DOHH2 (cell line): ENCODE measurements at regions not wholly inside any gene's neighbourhood (a gene's known extent, or its start where the extent isn't known, plus 50 kb on each side); places are given as distances from the start of the nearest gene placed in this dataset.

Source experiments
- H3F3A ChIP-seq: fragments of 200-600 bp; sonication (generic), shearing (Covaris generic); 2 replicates; pipeline ENCODE4 v1.6.0; 2016; ENCODE audit warnings: antibody characterized with exemption, mild to moderate bottlenecking; ENCODE audit not compliant: control insufficient read depth, insufficient read depth
- H3K27ac ChIP-seq: fragments of 200-600 bp; sonication (generic); 2 replicates; pipeline ENCODE4 v1.5.1; 2014; ENCODE audit warnings: low read depth, mild to moderate bottlenecking, low read length, moderate library complexity
- H3K27me3 ChIP-seq: fragments of 200-600 bp; sonication (generic); 2 replicates; pipeline ENCODE4 v1.6.1; 2014; ENCODE audit warnings: mild to moderate bottlenecking, low read length, mixed read lengths; ENCODE audit not compliant: control insufficient read depth
- H3K36me3 ChIP-seq: fragments of 200-600 bp; sonication (generic); 2 replicates; pipeline ENCODE4 v1.6.1; 2014; ENCODE audit warnings: mild to moderate bottlenecking, low read length, moderate library complexity, mixed read lengths; ENCODE audit not compliant: control insufficient read depth
- H3K4me1 ChIP-seq: fragments of 200-600 bp; sonication (generic); 2 replicates; pipeline ENCODE4 v1.6.1; 2014; ENCODE audit warnings: mild to moderate bottlenecking, low read length, mixed read lengths; ENCODE audit not compliant: control insufficient read depth
- H3K4me2 ChIP-seq: fragments of 200-600 bp; sonication (generic); 2 replicates; pipeline ENCODE4 v1.6.0; 2014; ENCODE audit warnings: mild to moderate bottlenecking, low read length, moderate library complexity
- H3K4me3 ChIP-seq: fragments of 200-600 bp; sonication (generic); 2 replicates; pipeline ENCODE4 v1.5.1; 2014; ENCODE audit warnings: mild to moderate bottlenecking, low read length, mixed read lengths
- H3K79me2 ChIP-seq: fragments of 200-600 bp; sonication (generic); 2 replicates; pipeline ENCODE4 v1.6.1; 2014; ENCODE audit warnings: mild to moderate bottlenecking, low read length, mixed read lengths; ENCODE audit not compliant: control insufficient read depth
- H3K9me2 ChIP-seq: fragments of 200-600 bp; sonication (generic); replicated peaks from 2 replicates; pipeline ENCODE4 v1.6.1; 2014; ENCODE audit warnings: mild to moderate bottlenecking, low read length, mixed read lengths; ENCODE audit not compliant: control insufficient read depth
- H3K9me3 ChIP-seq: fragments of 200-600 bp; sonication (generic); 2 replicates; pipeline ENCODE4 v1.6.1; 2014; ENCODE audit warnings: antibody characterized with exemption, low read length, mixed read lengths; ENCODE audit not compliant: control insufficient read depth, insufficient read depth
- H4K20me1 ChIP-seq: fragments of 200-600 bp; sonication (generic); 2 replicates; pipeline ENCODE4 v1.6.0; 2014; ENCODE audit warnings: low read depth, mild to moderate bottlenecking, antibody characterized with exemption, low read length, moderate library complexity; ENCODE audit not compliant: control insufficient read depth, insufficient read depth
- EZH2phosphoT487 ChIP-seq: fragments of 200-600 bp; sonication (generic); IDR thresholded peaks from 2 replicates; pipeline ENCODE4 v1.6.1; 2017; ENCODE audit warnings: borderline replicate concordance, mild to moderate bottlenecking, antibody characterized with exemption, low read length, moderate library complexity, mixed read lengths
- TF ChIP-seq, protein P1 (sequence below): fragments of 200-600 bp; sonication (generic); IDR thresholded peaks from one replicate; pipeline ENCODE4 v1.5.1; 2014; ENCODE audit warnings: antibody characterized with exemption, mild to moderate bottlenecking, low read depth, low read length; ENCODE audit not compliant: poor library complexity, severe bottlenecking

DNA sequence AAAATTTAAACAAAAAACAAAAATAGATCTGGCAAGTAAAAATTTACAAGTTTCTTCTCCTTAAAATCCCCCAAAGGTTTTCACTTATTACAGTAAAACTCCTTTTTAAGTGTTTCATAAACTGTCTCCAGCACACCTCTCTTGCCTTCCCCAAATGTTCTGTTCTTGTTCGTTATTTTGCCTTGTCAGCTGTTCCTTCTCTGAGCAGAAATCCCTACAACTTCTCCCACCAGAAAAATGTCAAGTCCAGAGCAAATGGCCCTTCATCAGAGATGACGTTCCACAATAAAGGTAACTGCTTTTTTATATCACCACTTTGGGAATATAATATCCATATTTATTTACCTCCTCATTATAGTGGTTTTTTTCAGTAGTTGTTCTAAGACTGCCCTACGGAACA, 432.1 kb downstream of the ADAM29 start:
- H3K27ac ChIP-seq: no peak overlapping the region
- H3K27me3 ChIP-seq: no peaks in the 10 kb centered on the region
- no peak overlapping the region for H3K4me3 ChIP-seq
- H3K36me3 ChIP-seq: no peaks in the 10 kb centered on the region
- no peaks in the 10 kb centered on the region for H3K79me2 ChIP-seq
- H4K20me1 ChIP-seq: no peaks in the 10 kb centered on the region
- no peaks in the 10 kb centered on the region for H3K4me1 ChIP-seq
- no peaks in the 10 kb centered on the region for H3F3A ChIP-seq
- H3K9me3 ChIP-seq: no peaks in the 10 kb centered on the region
- H3K4me2 ChIP-seq: no peak overlapping the region
- no peaks in the 10 kb centered on the region for H3K9me2 ChIP-seq
- no peak for TF ChIP-seq EZH2phosphoT487
- TF ChIP-seq, protein P1, sequence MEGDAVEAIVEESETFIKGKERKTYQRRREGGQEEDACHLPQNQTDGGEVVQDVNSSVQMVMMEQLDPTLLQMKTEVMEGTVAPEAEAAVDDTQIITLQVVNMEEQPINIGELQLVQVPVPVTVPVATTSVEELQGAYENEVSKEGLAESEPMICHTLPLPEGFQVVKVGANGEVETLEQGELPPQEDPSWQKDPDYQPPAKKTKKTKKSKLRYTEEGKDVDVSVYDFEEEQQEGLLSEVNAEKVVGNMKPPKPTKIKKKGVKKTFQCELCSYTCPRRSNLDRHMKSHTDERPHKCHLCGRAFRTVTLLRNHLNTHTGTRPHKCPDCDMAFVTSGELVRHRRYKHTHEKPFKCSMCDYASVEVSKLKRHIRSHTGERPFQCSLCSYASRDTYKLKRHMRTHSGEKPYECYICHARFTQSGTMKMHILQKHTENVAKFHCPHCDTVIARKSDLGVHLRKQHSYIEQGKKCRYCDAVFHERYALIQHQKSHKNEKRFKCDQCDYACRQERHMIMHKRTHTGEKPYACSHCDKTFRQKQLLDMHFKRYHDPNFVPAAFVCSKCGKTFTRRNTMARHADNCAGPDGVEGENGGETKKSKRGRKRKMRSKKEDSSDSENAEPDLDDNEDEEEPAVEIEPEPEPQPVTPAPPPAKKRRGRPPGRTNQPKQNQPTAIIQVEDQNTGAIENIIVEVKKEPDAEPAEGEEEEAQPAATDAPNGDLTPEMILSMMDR: no peak

DNA sequence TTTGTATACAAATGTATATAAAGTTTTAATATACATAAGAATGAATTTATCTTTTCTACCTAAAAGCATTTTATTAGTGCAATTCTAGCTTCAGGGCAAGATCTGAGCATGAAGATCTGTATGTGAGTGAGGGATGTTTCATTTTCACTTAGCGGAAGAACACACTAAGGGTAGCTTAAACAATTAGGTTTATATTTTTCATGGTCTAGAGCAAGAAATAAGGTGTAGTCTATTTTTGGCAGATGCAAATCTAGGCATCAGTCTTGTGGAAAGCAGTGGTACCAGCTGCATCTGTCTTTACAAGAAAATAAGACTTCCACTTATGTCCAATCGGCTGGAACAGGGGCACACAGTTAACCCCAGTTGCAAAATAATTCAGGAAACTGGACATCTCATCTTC, 433.3 kb downstream of the ADAM29 start:
- TF ChIP-seq, protein P1: no peak
- no peak for TF ChIP-seq EZH2phosphoT487
- Histone ChIP-seq H3K4me3 (no peak overlapping the region), H3F3A (no peaks in the 10 kb centered on the region), H3K27ac (no peak overlapping the region), H3K4me2 (no peak overlapping the region), H3K4me1 (no peaks in the 10 kb centered on the region), H3K9me3 (no peaks in the 10 kb centered on the region), H3K79me2 (no peaks in the 10 kb centered on the region), H3K27me3 (no peaks in the 10 kb centered on the region), H3K36me3 (no peaks in the 10 kb centered on the region), H4K20me1 (no peaks in the 10 kb centered on the region), H3K9me2 (no peaks in the 10 kb centered on the region)

DNA sequence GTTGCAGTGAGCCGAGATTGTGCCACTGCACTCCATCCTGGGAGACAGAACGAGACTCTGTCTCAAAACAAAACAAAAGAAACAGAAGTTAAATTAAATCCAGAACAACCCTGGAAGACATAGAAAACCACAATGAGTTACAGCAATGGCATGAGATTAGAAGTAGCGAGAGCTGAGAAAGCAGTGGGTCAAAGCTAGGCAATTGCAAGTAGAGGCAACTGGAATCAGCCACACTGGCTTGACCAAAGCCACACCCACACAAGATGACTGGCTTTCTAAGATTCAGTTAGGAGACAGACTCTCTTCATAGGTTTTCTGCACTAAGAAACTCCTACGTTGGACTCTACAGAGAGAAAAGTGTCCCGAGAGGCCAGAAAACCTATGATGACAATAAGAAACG, 443.0 kb downstream of the GPM6A start:
- no peak for TF ChIP-seq EZH2phosphoT487
- TF ChIP-seq, protein P1: no peak
- H3K9me2 ChIP-seq: no peaks in the 10 kb centered on the region
- no peak overlapping the region for H3K4me2 ChIP-seq

DNA sequence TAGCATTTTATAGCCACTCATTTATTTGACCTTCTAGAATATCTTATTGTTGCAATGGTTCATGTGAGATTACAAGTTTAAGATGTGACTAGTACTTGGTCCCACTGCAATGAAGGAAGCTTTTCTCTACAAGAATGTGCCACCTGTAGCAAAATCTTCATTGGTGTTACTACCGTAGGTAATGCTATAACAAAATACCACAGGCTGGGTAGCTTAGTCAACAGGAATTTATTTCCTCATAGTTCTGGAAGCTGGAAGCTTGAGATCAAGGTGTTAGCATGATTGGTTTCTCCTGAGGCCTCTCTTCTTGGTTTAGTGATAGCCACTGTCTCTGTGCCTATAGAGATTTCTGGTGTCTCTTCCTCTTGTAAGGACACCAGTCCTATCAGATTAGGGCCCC, 441.0 kb downstream of the GPM6A start:
- no peak overlapping the region for H3K27ac ChIP-seq
- no peaks in the 10 kb centered on the region for H3K79me2 ChIP-seq
- H4K20me1 ChIP-seq: no peaks in the 10 kb centered on the region
- H3K4me3 ChIP-seq: no peak overlapping the region
- H3K27me3 ChIP-seq: no peaks in the 10 kb centered on the region
- no peaks in the 10 kb centered on the region for H3K9me3 ChIP-seq
- no peak overlapping the region for H3K4me2 ChIP-seq
- H3K9me2 ChIP-seq: no peaks in the 10 kb centered on the region
- no peak for TF ChIP-seq EZH2phosphoT487
- TF ChIP-seq, protein P1: no peak
- no peaks in the 10 kb centered on the region for H3K36me3 ChIP-seq
- H3K4me1 ChIP-seq: no peaks in the 10 kb centered on the region
- H3F3A ChIP-seq: no peaks in the 10 kb centered on the region

More for the DNA sequence above, 443.0 kb downstream of the GPM6A start:
- H3K27me3 ChIP-seq: no peaks in the 10 kb centered on the region
- H3K4me3 ChIP-seq: no peak overlapping the region
- H3K27ac ChIP-seq: no peak overlapping the region
- no peaks in the 10 kb centered on the region for H3K79me2 ChIP-seq
- H3K36me3 ChIP-seq: no peaks in the 10 kb centered on the region
- no peaks in the 10 kb centered on the region for H3K4me1 ChIP-seq
- H3K9me3 ChIP-seq: no peaks in the 10 kb centered on the region
- H3F3A ChIP-seq: no peaks in the 10 kb centered on the region
- H4K20me1 ChIP-seq: no peaks in the 10 kb centered on the region
